SH-SY5Y (cell line): ENCODE measurements at regions not wholly inside any gene's neighbourhood (a gene's known extent, or its start where the extent isn't known, plus 50 kb on each side); places are given as distances from the start of the nearest gene placed in this dataset.

Experiments
- GATA2 ChIP-seq: IDR thresholded peaks from 2 replicates; pipeline ENCODE4 v1.6.1; 2011; ENCODE audit warnings: mild to moderate bottlenecking, low read depth, low read length
- GATA3 ChIP-seq: IDR thresholded peaks from 2 replicates; pipeline ENCODE4 v1.6.1; 2011; ENCODE audit warnings: low read depth, mild to moderate bottlenecking, low read length, moderate library complexity

DNA sequence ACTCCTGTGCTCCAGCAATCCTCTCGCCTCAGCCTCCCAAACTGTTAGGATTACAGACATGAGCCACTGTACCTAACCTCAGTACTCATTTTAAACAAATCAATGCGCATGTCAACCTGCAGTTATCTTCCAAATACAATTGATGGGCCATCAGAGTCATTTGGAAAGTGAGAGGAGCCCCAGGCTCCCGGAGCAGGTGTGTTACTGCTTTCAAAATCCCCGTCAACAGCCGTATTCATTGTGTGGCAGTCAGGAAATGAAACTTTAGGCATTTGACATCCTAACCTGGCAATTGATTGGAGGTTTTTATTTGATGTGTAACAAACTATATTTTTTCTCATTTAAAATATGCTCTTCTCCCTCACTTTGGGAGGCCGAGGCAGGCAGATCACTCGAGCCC is 623.6 kb upstream of the TENM3 start:
- no peak for TF ChIP-seq GATA2
- TF ChIP-seq GATA3 = no peak

DNA sequence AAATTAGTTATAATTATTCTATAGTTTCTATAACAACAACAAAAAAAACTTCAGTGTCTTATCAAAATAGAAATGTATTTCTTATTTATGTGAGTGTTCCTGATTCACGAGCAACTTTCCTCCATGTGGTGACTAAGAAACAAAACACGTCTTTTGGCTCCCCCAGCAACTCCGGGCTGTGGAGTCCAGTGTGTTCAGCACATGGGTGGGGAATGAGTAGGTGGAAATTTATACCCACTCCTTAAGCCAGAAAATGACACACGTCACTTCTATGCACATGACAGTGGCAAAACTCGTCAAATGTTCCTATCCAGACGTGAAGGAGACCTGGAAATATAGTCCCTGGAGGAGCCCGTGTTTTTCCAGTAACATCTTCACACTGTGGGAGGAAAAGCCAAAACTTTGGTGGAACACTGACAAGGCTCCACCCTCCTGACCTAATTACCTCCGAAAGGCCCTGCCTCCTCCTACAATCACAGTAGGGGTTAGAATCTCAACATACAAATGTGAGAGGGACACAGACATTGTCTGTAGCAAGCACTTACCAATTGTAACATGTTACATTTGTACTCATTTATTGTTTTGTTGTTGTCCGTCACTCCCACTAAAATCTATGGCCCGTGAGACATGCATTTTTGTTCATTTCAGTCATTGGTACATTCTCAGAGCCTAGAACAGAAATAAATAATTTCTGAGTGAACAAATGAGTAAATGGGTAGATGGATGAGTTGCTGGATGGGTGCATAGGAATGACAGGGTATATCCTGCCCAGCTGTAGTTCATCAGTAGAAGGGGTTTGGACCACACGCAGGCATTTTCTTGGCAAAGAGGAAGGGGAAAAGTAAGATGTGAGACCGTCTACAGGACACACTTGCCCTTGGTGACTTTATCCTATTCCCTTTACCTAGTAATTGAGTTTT is 605.8 kb upstream of the TENM3 start:
- TF ChIP-seq GATA2 = no peak
- no peak for TF ChIP-seq GATA3

DNA sequence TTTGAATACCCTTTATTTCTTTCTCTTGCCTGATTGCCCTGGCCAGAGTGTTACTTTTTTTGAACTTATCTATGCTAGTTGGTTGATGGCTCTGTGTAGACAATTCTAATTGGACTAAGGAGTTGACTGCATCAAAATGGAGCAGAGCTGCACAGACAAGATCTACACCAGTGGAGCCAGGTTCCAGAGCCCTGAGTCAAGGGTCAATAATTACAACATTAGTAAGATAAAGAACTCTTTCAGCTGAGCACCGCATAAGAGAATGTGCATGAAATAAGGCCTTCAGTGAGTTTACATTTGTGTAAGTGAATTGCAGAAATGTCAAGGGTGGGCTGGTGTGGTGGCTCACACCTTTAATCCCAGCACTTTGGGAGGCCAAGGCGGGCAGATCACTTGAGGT is 599.7 kb upstream of the TENM3 start:
- TF ChIP-seq GATA2 (no peak), GATA3 (no peak)

DNA sequence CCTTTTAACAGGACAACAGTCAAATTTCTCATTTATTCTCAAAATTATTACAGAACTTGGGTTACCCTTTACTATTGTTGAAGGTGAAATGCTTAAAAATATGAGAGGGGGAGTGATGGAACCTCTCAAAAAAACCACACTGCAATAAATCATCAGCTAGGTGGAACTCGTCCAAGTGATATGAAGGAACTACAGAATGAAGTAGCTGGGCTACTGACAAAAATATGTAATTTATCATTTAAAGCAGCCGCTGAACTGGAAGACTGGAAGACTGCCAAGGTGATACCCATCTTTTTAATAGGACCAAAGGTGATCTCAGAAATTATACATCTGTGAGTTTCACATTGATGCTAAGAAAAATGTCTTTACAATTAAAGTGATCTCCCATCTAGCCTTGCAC is 597.7 kb upstream of the TENM3 start:
- TF ChIP-seq GATA2 = no peak
- TF ChIP-seq GATA3 = no peak

DNA sequence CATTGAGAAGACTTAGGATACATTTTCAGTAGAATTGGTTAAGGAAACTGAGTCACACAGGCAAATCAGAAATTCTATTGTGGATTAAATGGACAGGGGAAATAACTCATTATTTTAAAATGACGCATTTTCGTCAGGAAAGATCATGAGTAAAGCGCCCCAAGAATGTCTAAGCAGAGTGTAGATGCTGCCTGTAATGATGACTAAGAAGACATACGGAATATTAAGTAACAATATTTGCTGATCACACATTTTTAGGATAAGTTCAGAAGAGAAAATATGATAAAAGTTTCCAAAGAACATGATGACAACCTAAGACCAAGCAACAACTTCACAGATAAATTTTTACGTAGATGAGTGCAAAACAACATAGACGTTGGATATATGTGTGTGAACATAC is 596.3 kb upstream of the TENM3 start:
- TF ChIP-seq GATA3 (no peak), GATA2 (no peak)

DNA sequence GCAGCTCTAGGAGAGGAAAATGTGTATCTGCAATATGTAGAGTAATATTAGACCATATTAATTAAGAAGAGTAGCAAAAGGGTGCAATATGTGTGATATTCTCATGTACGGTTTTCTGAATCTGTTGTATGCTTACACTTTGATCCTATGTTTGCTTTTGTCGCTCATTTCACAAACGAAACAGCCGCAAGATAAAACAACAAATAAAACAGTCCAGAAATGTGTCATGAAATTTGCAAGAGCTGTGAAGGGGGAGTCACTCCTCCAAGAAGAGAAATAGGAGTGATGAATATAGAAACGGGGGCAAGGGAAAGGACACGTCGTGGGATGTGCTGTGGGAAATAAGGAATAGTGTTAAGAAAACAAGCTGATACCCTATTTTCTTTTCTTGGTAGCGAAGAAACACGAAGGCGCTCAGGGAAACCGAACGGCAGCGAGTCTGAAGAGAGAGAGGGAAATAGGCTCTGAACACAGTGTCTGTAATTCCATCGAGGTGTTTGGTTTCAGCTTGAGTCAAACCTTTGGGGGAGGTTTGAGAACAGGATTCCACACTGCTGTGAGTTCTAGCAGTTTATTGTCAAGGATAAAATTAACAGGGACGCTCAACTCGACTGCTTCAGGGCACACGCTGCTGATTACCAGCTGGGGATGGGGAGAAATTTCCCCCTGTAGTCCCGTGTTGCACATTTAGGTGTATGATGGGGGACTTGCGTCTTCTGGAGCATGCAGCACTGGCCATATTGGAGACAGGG is 595.6 kb upstream of the TENM3 start:
- no peak for TF ChIP-seq GATA3
- no peak for TF ChIP-seq GATA2

DNA sequence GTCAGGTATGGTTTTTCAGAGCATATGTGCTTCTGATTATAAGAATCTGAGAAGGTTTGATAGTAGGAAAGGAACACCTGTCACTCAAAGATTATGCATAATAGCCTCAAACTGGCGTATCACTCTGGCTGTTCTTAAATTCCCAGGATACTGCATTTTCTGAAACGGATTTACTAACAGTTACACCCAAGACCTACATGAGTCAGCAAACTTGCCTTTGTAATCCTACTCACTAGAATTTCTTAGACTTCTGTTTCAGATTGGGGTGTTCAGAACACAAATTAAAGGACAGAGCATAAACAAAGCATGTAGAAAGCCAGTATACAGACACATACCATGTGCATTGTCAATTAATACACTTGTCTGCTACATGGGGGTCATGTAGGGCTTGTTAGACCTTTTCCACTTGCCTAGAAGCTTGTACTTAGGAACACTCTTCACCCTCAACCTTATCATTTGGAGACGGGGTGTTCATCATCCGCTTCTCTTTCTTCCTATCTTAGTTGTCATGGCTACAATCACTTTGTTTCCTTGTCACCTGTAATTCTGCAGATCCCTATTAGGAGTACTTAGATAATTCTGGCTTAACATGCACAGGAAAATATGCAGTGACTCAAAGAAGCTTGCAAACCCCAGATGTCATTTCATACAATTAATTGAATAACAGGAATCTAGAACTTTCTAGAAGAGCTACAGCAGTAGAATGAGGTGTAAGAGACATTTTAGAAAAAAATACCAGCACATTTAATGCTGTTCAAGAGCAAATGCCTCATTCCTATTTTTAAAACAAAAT is 593.0 kb upstream of the TENM3 start:
- TF ChIP-seq GATA2 (no peak), GATA3 (no peak)

DNA sequence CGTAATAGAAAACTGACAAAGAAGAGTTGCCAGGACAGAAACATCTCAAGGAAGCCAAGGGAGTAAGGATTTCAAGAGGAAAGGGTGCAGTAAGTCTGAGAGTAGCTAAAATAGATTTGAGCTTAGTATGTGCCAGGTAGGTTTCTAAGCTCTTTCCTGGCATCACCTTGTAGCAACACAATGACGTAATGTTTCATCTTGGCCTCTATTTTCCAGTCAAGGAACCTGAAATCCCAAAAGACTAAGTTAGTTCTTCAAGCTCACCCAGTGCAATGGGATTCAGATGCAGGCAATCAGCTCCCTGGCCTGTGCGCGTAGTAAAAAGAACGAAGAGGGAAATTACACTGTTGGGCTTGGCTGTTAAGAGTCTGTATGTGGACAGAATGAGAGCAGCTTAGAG is 586.5 kb upstream of the TENM3 start:
- no peak for TF ChIP-seq GATA2
- no peak for TF ChIP-seq GATA3

DNA sequence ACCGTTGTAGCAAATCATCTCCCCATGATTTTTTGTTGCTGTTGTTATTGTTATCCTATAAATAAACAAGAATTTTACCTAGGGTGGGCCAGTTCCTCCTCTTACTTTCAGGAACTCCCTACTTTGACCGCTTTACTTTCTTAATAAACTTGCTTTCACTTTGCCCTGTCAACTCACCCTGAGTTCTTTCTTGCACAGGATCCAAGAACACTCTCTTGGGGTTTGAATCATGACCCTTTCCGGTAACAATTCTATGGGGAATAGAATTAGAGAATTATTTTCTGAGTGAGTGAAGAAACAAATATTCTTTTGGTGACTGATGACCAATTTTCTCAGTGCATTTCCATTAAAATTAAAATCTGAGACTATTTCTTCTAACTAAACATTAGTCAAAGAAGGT is 584.0 kb upstream of the TENM3 start:
- TF ChIP-seq GATA3 (no peak), GATA2 (no peak)

DNA sequence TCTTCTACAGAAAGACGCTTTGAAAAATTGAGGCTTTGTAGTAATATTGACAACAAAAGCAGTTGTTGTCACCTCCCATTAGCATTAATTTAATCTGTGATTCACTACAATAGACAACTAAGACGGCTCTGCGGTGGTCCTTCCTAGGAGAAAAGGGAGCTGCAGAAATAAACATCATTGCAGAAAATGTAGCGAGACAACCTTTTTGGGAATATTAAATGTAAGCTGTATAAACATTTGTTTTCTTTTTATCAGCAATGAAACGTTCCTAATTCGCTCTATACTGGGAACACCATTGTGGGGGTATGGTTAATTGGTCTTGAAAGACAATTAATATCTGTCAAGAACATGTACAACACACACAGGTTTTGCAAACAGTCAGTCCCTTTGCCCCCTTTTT is 583.3 kb upstream of the TENM3 start:
- no peak for TF ChIP-seq GATA2
- no peak for TF ChIP-seq GATA3

DNA sequence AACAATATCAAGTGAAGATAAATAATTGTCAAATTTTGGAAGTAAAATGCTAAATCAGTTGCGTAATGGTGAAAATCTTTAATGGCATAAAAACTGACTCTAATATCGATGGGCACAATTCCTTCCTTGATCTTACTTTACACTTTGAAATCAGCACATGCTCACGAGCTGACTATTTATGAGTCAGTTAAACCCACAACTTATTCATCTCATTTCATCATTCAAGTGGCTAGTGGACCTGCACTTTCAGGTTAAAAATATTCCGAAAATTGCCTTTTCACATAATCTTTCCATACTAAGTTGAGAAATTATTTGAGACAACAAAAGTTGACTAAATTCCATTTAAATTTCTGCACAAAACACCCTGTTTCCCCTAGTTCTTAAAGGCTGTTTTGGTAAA is 582.1 kb upstream of the TENM3 start:
- TF ChIP-seq GATA2 = no peak
- no peak for TF ChIP-seq GATA3

DNA sequence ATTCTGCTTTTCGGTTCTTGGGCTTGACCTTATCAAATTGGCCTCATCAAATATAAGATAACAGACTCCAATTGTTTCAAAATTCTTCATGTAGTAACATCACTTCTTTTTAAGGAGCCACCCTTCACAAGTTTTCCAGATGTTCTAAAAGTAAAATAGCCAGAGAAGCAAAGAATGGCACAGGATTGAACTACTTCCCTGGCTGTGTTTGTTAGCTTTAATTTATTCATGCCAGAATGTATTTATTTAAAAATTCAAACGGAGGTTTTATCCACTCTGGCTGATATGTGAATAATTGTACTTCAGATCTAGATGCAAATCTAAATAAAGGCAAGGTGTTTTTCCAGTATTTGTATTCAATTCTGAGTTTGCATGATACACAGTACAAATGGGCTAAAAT is 581.3 kb upstream of the TENM3 start:
- TF ChIP-seq GATA3 (no peak), GATA2 (no peak)

DNA sequence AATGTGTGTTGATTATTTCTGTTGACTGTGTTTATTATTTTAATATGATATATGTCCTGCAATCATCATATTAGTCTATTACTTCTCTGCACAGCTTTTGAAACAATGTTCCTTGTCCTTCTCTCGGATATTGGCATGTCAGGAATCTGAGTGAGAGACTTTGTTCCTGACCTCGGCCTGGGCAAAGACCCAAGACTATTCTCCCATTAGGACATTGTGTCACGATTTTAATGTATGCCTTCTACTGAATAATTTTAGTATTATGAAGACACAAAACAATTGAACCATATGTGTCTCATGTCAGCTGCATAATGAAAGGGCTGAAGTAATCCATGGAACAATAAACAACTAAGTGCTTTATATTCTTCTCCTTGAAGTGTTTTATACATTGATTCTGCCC is 580.8 kb upstream of the TENM3 start:
- TF ChIP-seq GATA2 = no peak

DNA sequence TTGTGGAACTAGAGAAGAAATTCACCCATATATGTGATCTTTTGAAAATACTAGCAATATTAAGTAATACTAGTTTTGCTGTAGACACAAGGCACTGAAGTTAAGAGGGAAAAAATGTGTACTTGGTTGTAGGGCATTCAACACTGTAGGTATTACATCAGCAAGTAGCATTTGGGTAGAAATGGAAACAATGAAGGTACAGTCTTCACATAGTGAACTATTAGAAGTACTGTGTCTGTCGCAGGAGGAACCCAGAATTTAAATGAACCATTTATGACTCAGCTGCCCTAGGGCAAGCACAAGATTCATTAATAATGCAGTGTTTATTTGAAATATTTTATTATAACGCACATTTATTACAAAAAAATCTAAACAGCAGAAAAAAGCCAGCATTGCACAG is 572.7 kb upstream of the TENM3 start:
- TF ChIP-seq GATA2 (no peak), GATA3 (no peak)

DNA sequence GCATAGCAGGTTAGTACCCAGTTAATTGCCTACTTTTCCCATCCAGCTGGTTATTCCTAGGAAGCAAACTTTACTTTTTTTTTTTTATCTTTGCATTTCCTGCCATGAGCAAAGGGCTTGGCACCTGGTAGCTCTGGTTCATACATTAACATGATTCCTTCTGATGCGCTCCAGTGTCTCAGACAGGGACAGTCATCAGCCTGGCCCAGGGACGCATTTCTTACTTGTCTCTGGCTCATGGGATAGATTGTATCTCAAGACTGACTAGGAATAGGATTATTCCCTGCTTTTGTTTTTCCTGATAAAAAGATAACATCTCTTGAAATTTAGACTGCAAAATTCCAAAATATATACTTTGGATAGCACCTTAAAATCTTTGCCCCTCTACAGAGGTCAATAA is 571.5 kb upstream of the TENM3 start:
- peak; percentile 50 for TF ChIP-seq GATA2
- peak; percentile 23; the same call in 1 of the 2 replicates for TF ChIP-seq GATA3
